Middle frontal gyrus (tissue), 1 donor: ENCODE measurements at regions not wholly inside any gene's neighbourhood (a gene's known extent, or its start where the extent isn't known, plus 50 kb on each side); places are given as distances from the start of the nearest gene placed in this dataset.
"Not testable (repeated sequence)": the region's sequence is repeated elsewhere in the genome, so short reads cannot be mapped to it uniquely, and the experiment has no call there.

Experiments used
- DNase-seq: peaks from one replicate; pipeline ENCODE4 v3.0.0-alpha.2; 2015; ENCODE audit warnings: low spot score; ENCODE audit errors: extremely low spot score

GRCh38 chr2:87536427-87536826 lies 211.5 kb upstream of the PLGLB2 start:
- DNase-seq: not testable (repeated sequence)

- not testable (repeated sequence) for DNase-seq
These were observed 210.6 kb upstream of the PLGLB2 start for GRCh38 chr2:87537251-87537671.

GRCh38 chr2:87538268-87538667 lies 209.6 kb upstream of the PLGLB2 start:
- DNase-seq: not testable (repeated sequence)

GRCh38 chr2:87539151-87539943 lies 208.5 kb upstream of the PLGLB2 start:
- DNase-seq: not testable (repeated sequence)

GRCh38 chr2:87540242-87540641 lies 207.6 kb upstream of the PLGLB2 start:
- DNase-seq: not testable (repeated sequence)

- DNase-seq: not testable (repeated sequence)
These were observed 205.2 kb upstream of the PLGLB2 start for GRCh38 chr2:87542599-87543174.

- DNase-seq: not testable (repeated sequence)
These were observed 204.1 kb upstream of the PLGLB2 start for GRCh38 chr2:87543797-87544196.

GRCh38 chr2:87547106-87547505 lies 200.8 kb upstream of the PLGLB2 start:
- not testable (repeated sequence) for DNase-seq

GRCh38 chr2:87547966-87548365 lies 199.9 kb upstream of the PLGLB2 start:
- DNase-seq: not testable (repeated sequence)

- DNase-seq: not testable (repeated sequence)
These were observed 199.0 kb upstream of the PLGLB2 start for GRCh38 chr2:87548681-87549536.

- not testable (repeated sequence) for DNase-seq
These were observed 198.2 kb upstream of the PLGLB2 start for GRCh38 chr2:87549561-87550202.

GRCh38 chr2:87554678-87555077 lies 193.2 kb upstream of the PLGLB2 start:
- DNase-seq: not testable (repeated sequence)

- DNase-seq: not testable (repeated sequence)
These were observed 192.8 kb upstream of the PLGLB2 start for GRCh38 chr2:87555082-87555481.

GRCh38 chr2:87559001-87559400 lies 188.9 kb upstream of the PLGLB2 start:
- DNase-seq: not testable (repeated sequence)

GRCh38 chr2:87559735-87560134 lies 188.2 kb upstream of the PLGLB2 start:
- not testable (repeated sequence) for DNase-seq

GRCh38 chr2:87565116-87565515 lies 182.8 kb upstream of the PLGLB2 start:
- DNase-seq: not testable (repeated sequence)

- not testable (repeated sequence) for DNase-seq
These were observed 181.4 kb upstream of the PLGLB2 start for GRCh38 chr2:87566531-87566930.

- DNase-seq: not testable (repeated sequence)
These were observed 180.8 kb upstream of the PLGLB2 start for GRCh38 chr2:87567093-87567492.

- DNase-seq: not testable (repeated sequence)
These were observed 180.0 kb upstream of the PLGLB2 start for GRCh38 chr2:87567912-87568311.

- not testable (repeated sequence) for DNase-seq
These were observed 179.2 kb upstream of the PLGLB2 start for GRCh38 chr2:87568554-87569278.
